GM18520 (cell line): ENCODE measurements at regions not wholly inside any gene's neighbourhood (a gene's known extent, or its start where the extent isn't known, plus 50 kb on each side); places are given as distances from the start of the nearest gene placed in this dataset.

Experiments
- ATAC-seq: cut with Tn5 transposase; IDR thresholded peaks from one replicate; pipeline ENCODE4 v1.9.1; 2021; ENCODE audit not compliant: unreplicated experiment

GRCh38 chr12:18207266-18207665 lies 54.1 kb upstream of the PIK3C2G start:
- no peak for ATAC-seq

GRCh38 chr12:18206198-18206597 lies 55.1 kb upstream of the PIK3C2G start:
- no peak for ATAC-seq

- ATAC-seq: no peak
Observed at GRCh38 chr12:18204053-18204452, 57.3 kb upstream of the PIK3C2G start.

- no peak for ATAC-seq
Observed at GRCh38 chr12:18192119-18192518, 69.2 kb upstream of the PIK3C2G start.

GRCh38 chr12:18183141-18183540 lies 78.2 kb upstream of the PIK3C2G start:
- ATAC-seq: no peak

- no peak for ATAC-seq
Observed at GRCh38 chr12:18171571-18171970, 81.6 kb upstream of the RERGL start.

GRCh38 chr12:18168016-18168415 lies 78.0 kb upstream of the RERGL start:
- no peak for ATAC-seq

- peak; percentile 20 for ATAC-seq
Observed at GRCh38 chr12:18165889-18166288, 75.9 kb upstream of the RERGL start.

- peak; percentile 98 for ATAC-seq
Observed at GRCh38 chr12:18165422-18165871, 75.5 kb upstream of the RERGL start.

- no peak for ATAC-seq
Observed at GRCh38 chr12:18160901-18161300, 70.9 kb upstream of the RERGL start.

- no peak for ATAC-seq
Observed at GRCh38 chr12:18158774-18159557, 69.0 kb upstream of the RERGL start.

GRCh38 chr12:18153826-18154225 lies 63.8 kb upstream of the RERGL start:
- no peak for ATAC-seq

- ATAC-seq: no peak
Observed at GRCh38 chr12:18151036-18151435, 61.0 kb upstream of the RERGL start.

- no peak for ATAC-seq
Observed at GRCh38 chr12:18148961-18149360, 59.0 kb upstream of the RERGL start.

- no peak for ATAC-seq
Observed at GRCh38 chr12:18146363-18146762, 56.4 kb upstream of the RERGL start.

GRCh38 chr12:18145924-18146323 lies 55.9 kb upstream of the RERGL start:
- ATAC-seq: no peak

GRCh38 chr12:18141048-18141982 lies 51.3 kb upstream of the RERGL start:
- no peak for ATAC-seq

GRCh38 chr12:18139989-18140596 lies 50.1 kb upstream of the RERGL start:
- ATAC-seq: no peak
